OCI-LY7 (cell line): ENCODE measurements at regions not wholly inside any gene's neighbourhood (a gene's known extent, or its start where the extent isn't known, plus 50 kb on each side); places are given as distances from the start of the nearest gene placed in this dataset.

Experiments used
- BruUV-seq: library from RNA; stranded (reverse); fragments of 400-500 nt; replicated peaks from 2 replicates; lab custom pipeline; 2021; lab: Mats Ljungman, UMichigan
- CTCF ChIA-PET: fragments of 300-600 bp; sonication (Branson Sonifier 250); formaldehyde crosslinking; loops from one replicate; lab custom pipeline; 2022; ENCODE audit warnings: antibody characterized with exemption; ENCODE audit not compliant: unreplicated experiment; lab: Charles Lee
- POLR2A ChIA-PET: fragments of 300-600 bp; sonication (Branson Sonifier 250); formaldehyde crosslinking; loops from one replicate; lab custom pipeline; 2022; ENCODE audit warnings: antibody characterized with exemption; lab: Charles Lee
- DNase-seq: peaks from one replicate; pipeline ENCODE4 v3.0.0-alpha.2; 2015; ENCODE audit warnings: low spot score
- H2AFZ ChIP-seq: fragments of 200-600 bp; sonication (generic), shearing (Covaris generic); 2 replicates; pipeline ENCODE4 v1.6.1; 2014; ENCODE audit warnings: mild to moderate bottlenecking, antibody characterized with exemption, low read length, moderate library complexity
- H3K27ac ChIP-seq: fragments of 200-600 bp; sonication (generic); 2 replicates; pipeline ENCODE4 v1.5.1; 2014; ENCODE audit warnings: mixed run types, low read depth, mild to moderate bottlenecking, moderate library complexity, low read length, inconsistent platforms; ENCODE audit not compliant: poor library complexity, severe bottlenecking
- H3K36me3 ChIP-seq: fragments of 200-600 bp; sonication (generic); 2 replicates; pipeline ENCODE4 v1.6.1; 2014; ENCODE audit warnings: mild to moderate bottlenecking, antibody characterized with exemption, low read length, moderate library complexity, mixed read lengths; ENCODE audit not compliant: insufficient read depth
- H3K4me1 ChIP-seq: fragments of 200-600 bp; sonication (generic); 2 replicates; pipeline ENCODE4 v1.5.1; 2014; ENCODE audit warnings: mild to moderate bottlenecking, low read length; ENCODE audit not compliant: insufficient read depth, poor library complexity, severe bottlenecking
- H3K4me2 ChIP-seq: fragments of 200-600 bp; sonication (generic); 2 replicates; pipeline ENCODE4 v1.6.1; 2014; ENCODE audit warnings: mild to moderate bottlenecking, low read length
- H3K4me3 ChIP-seq: fragments of 200-600 bp; sonication (generic); 2 replicates; pipeline ENCODE4 v1.5.1; 2014; ENCODE audit warnings: mild to moderate bottlenecking, low read depth, low read length; ENCODE audit not compliant: poor library complexity, severe bottlenecking
- H3K79me2 ChIP-seq: fragments of 200-600 bp; sonication (generic); 2 replicates; pipeline ENCODE4 v1.6.1; 2016; ENCODE audit warnings: low read depth, mild to moderate bottlenecking, low read length, moderate library complexity, mixed read lengths; ENCODE audit not compliant: insufficient read depth
- H3K9me2 ChIP-seq: fragments of 200-600 bp; sonication (generic); 2 replicates; pipeline ENCODE4 v1.6.1; 2016; ENCODE audit warnings: mild to moderate bottlenecking, low read length, mixed read lengths; ENCODE audit not compliant: insufficient read depth
- H3K9me3 ChIP-seq: fragments of 200-600 bp; sonication (generic); 2 replicates; pipeline ENCODE4 v1.6.1; 2014; ENCODE audit warnings: mild to moderate bottlenecking, mixed run types, low read length, mixed read lengths
- H4K20me1 ChIP-seq: fragments of 200-600 bp; sonication (generic); 2 replicates; pipeline ENCODE4 v1.6.1; 2014; ENCODE audit warnings: mild to moderate bottlenecking, antibody characterized with exemption, low read length, moderate library complexity, mixed read lengths; ENCODE audit not compliant: insufficient read depth
- CTCF ChIP-seq: fragments of 200-600 bp; sonication (generic); conservative IDR thresholded peaks from 2 replicates; pipeline ENCODE4 v1.5.1; 2014; ENCODE audit warnings: mild to moderate bottlenecking, antibody characterized with exemption, low read length, moderate library complexity, mixed read lengths
- EZH2phosphoT487 ChIP-seq: fragments of 200-600 bp; sonication (generic); IDR thresholded peaks from 2 replicates; pipeline ENCODE4 v1.6.1; 2018; ENCODE audit warnings: low read depth, borderline replicate concordance, mild to moderate bottlenecking, mixed run types, antibody characterized with exemption, low read length, moderate library complexity, mixed read lengths
- intact Hi-C: fragments of 100-400 bp; cut with micrococcal nuclease; formaldehyde crosslinking; loops from one replicate; pipeline ENCODE4 v1.10.0; 2022; ENCODE audit not compliant: unreplicated experiment

GRCh38 chr22:47859881-47860525 is 1097.6 kb downstream of the TBC1D22A start:
- H4K20me1 ChIP-seq, result no peaks in the 10 kb centered on the region
- TF ChIP-seq CTCF (no peak), EZH2phosphoT487 (no peak)
- H3K4me1 ChIP-seq, result peaks cover 6% of the 10 kb centered on the region
- no peaks in the 10 kb centered on the region for H3K9me2 ChIP-seq
- no peak overlapping the region for H3K27ac ChIP-seq
- H3K36me3 ChIP-seq, result no peaks in the 10 kb centered on the region; the same call in 1 of the 2 replicates
- no peaks in the 10 kb centered on the region for H3K79me2 ChIP-seq
- H2AFZ ChIP-seq, result peak overlapping the region; percentile 70; the same call in 1 of the 2 replicates
- intact Hi-C loops, result no loop called here
- 0 out of 2 replicates have a peak overlapping the region, but pooled peaks have one; percentile 23 for H3K4me2 ChIP-seq
- no peak overlapping the region for H3K4me3 ChIP-seq
- H3K9me3 ChIP-seq, result peaks cover 9% of the 10 kb centered on the region; the same call in 1 of the 2 replicates
- no TSS peak for BruUV-seq
- DNase-seq, result no peak
- ChIA-PET CTCF (no interaction called here), POLR2A (interaction anchor here (0.5 kb wide), 1 partner anchor 95 kb away, joined by 3 read pairs; no protein-coding TSS in a partner anchor)

DNA sequence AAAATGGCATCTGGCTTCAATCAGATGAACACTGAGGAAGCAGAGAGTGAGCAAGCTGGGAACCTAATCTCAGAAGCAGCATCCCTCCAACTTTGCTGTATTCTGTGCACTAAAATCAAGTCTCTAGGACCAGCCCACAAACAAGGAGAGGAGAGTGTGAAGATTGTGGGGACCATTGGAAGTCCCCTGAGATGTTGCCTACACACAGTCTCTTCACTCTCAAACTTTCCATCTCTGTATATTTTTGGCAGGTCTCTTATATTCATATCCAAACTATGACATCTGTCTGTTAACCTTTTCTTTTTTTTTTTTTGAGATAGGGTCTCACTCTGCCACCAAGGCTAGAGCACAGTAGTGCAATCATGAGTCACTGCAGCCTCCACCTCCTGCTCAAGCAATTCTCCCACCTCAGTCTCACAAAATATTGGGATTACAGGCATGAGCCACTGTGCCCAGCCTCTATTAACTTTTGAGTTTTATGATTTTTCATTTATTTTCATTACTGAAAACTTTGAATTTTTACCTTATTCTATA is 1096.4 kb downstream of the TBC1D22A start:
- ChIA-PET CTCF (no interaction called here), POLR2A (interaction anchor here (1.4 kb wide), 1 partner anchor 16 kb away, joined by 6 read pairs; no protein-coding TSS in a partner anchor)
- TF ChIP-seq EZH2phosphoT487, result no peak
- TF ChIP-seq CTCF, result no peak
- Histone ChIP-seq H3K9me2 (no peaks in the 10 kb centered on the region), H3K27ac (no peak overlapping the region), H2AFZ (no peak overlapping the region), H3K4me2 (no peak overlapping the region), H3K79me2 (no peaks in the 10 kb centered on the region), H3K9me3 (peaks cover 9% of the 10 kb centered on the region; the same call in 1 of the 2 replicates), H3K36me3 (no peaks in the 10 kb centered on the region; the same call in 1 of the 2 replicates), H3K4me1 (peaks cover 6% of the 10 kb centered on the region), H4K20me1 (no peaks in the 10 kb centered on the region), H3K4me3 (no peak overlapping the region)
- intact Hi-C loops, result no loop called here
- BruUV-seq, result no TSS peak
- no peak for DNase-seq

DNA sequence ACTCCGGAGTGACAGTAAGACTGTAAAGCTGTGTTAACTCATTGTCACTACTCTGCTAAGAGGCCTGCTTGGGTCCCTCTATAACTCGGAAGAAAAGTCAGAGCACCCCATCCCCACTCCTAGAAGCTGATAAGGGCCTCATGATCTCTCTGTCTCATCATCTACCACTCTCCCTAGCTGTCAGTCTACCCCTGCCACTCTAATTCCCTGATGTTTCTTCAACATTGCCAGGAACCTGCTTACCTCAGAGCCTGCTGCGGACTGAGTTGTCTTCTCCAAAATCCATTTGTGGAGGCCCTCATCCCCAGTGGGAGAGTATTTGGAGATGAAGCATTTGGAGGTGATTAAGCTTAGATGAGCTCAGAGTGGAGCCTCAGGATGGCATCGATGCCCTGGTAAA is 1092.2 kb downstream of the TBC1D22A start:
- Histone ChIP-seq H3K27ac (no peak overlapping the region), H4K20me1 (no peaks in the 10 kb centered on the region), H3K4me3 (no peak overlapping the region), H3K9me3 (peaks cover 9% of the 10 kb centered on the region; the same call in 1 of the 2 replicates), H3K9me2 (no peaks in the 10 kb centered on the region), H3K4me1 (peaks cover 3% of the 10 kb centered on the region), H3K4me2 (no peak overlapping the region), H2AFZ (no peak overlapping the region), H3K36me3 (no peaks in the 10 kb centered on the region; the same call in 1 of the 2 replicates), H3K79me2 (no peaks in the 10 kb centered on the region)
- no peak for DNase-seq
- no TSS peak for BruUV-seq
- intact Hi-C loops, result no loop called here
- TF ChIP-seq CTCF (no peak), EZH2phosphoT487 (no peak)
- ChIA-PET CTCF (no interaction called here), POLR2A (no interaction called here)
